Mammary epithelial cell (primary cell): ENCODE measurements at regions not wholly inside any gene's neighbourhood (a gene's known extent, or its start where the extent isn't known, plus 50 kb on each side); places are given as distances from the start of the nearest gene placed in this dataset.

ENCODE experiments used
- EZH2 ChIP-seq: IDR thresholded peaks from 2 replicates; pipeline ENCODE4 v1.6.1; 2012; ENCODE audit warnings: low read length, inconsistent platforms, borderline replicate concordance
- TF ChIP-seq, protein P1 (sequence below), 2 donors: IDR thresholded peaks in 1 of 2; conservative IDR thresholded peaks in 1 of 2; 2 replicates each; pipeline ENCODE4 v1.5.1; 2011 to 2012; ENCODE audit warnings: inconsistent platforms in 2 of 2, low read length in 2 of 2, mild to moderate bottlenecking in 2 of 2, control low read depth in 1 of 2, low read depth in 1 of 2; ENCODE audit not compliant: insufficient read depth in 1 of 2; ENCODE audit errors: extremely low read depth in 1 of 2

DNA sequence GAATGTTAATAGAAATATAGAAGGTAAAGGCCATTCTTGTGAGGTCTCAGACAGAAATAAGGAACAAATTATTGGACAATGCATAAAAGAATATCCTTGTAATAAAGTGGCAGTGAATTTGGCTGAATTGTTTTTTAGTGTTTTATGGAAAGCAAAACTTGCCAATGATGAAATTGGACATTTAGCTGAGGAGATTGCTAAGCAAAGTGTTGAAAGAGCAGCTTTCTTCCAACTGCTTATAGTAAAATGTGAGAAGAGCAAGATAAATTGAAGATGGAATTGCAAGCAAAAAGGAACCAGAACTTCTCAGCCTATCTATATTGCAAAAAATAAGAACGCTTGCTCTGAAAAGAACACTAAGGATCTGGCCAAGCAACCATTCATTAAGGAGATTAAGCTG is 245.7 kb downstream of the MREG start:
- TF ChIP-seq, protein P1, sequence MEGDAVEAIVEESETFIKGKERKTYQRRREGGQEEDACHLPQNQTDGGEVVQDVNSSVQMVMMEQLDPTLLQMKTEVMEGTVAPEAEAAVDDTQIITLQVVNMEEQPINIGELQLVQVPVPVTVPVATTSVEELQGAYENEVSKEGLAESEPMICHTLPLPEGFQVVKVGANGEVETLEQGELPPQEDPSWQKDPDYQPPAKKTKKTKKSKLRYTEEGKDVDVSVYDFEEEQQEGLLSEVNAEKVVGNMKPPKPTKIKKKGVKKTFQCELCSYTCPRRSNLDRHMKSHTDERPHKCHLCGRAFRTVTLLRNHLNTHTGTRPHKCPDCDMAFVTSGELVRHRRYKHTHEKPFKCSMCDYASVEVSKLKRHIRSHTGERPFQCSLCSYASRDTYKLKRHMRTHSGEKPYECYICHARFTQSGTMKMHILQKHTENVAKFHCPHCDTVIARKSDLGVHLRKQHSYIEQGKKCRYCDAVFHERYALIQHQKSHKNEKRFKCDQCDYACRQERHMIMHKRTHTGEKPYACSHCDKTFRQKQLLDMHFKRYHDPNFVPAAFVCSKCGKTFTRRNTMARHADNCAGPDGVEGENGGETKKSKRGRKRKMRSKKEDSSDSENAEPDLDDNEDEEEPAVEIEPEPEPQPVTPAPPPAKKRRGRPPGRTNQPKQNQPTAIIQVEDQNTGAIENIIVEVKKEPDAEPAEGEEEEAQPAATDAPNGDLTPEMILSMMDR (conservative IDR thresholded peaks at IDR 0.05 in 1 of 2, IDR thresholded peaks at IDR 0.05 in 1 of 2; ENCODE audit: extremely low read depth in 1 of 2, insufficient read depth in 1 of 2, low read depth in 1 of 2, low read length in 2 of 2): no peak
- TF ChIP-seq EZH2: no peak
